Stimulated activated CD4-positive, alpha-beta T cell treated with anti-CD3 and anti-CD28 coated beads, Interleukin-1b, Interleukin-23, amount 100 ng/mL, for 24 hours (primary cell): ENCODE measurements at regions not wholly inside any gene's neighbourhood (a gene's known extent, or its start where the extent isn't known, plus 50 kb on each side); places are given as distances from the start of the nearest gene placed in this dataset.
"Not testable (repeated sequence)": the region's sequence is repeated elsewhere in the genome, so short reads cannot be mapped to it uniquely, and the experiment has no call there.

Experiments used
- DNase-seq, 4 experiments: peaks; one replicate each; pipeline ENCODE4 v3.0.0-alpha.2; 2020; ENCODE audit warnings: low read depth in 4 of 4, low spot score in 1 of 4

GRCh38 chr11:94235772-94236171, 68.6 kb upstream of the IZUMO1R start:
- not testable (repeated sequence) for DNase-seq

- not testable (repeated sequence) for DNase-seq
Observed at GRCh38 chr11:94236416-94236815, 68.0 kb upstream of the IZUMO1R start.

- DNase-seq, result peak in 2 of 4 experiments; percentile 3 to 17
Observed at GRCh38 chr11:94237447-94238153, 66.8 kb upstream of the IZUMO1R start.

GRCh38 chr11:94238154-94238735, 66.1 kb upstream of the IZUMO1R start:
- DNase-seq, result not testable (repeated sequence)

GRCh38 chr11:94238774-94239173, 65.6 kb upstream of the IZUMO1R start:
- DNase-seq, result not testable (repeated sequence)

GRCh38 chr11:94241896-94242295, 62.5 kb upstream of the IZUMO1R start:
- no peak for DNase-seq

- no peak for DNase-seq
Observed at GRCh38 chr11:94243571-94244515, 60.5 kb upstream of the IZUMO1R start.

- DNase-seq, result no peak
Observed at GRCh38 chr11:94245121-94245520, 59.3 kb upstream of the IZUMO1R start.

- not testable (repeated sequence) for DNase-seq
Observed at GRCh38 chr11:94248301-94248700, 56.1 kb upstream of the IZUMO1R start.

- no peak for DNase-seq
Observed at GRCh38 chr11:94254214-94254613, 50.2 kb upstream of the IZUMO1R start.
